H1 (cell line): ENCODE measurements at regions not wholly inside any gene's neighbourhood (a gene's known extent, or its start where the extent isn't known, plus 50 kb on each side); places are given as distances from the start of the nearest gene placed in this dataset.

ENCODE experiments used
- CTCF ChIA-PET: fragments of 300-600 bp; sonication (Branson Sonifier 250); formaldehyde crosslinking; loops from one replicate; lab custom pipeline; 2021; ENCODE audit not compliant: partially characterized antibody; lab: Charles Lee
- POLR2A ChIA-PET: fragments of 300-600 bp; sonication (Branson Sonifier 250); formaldehyde crosslinking; loops from one replicate; lab custom pipeline; 2021; ENCODE audit warnings: inconsistent platforms; ENCODE audit not compliant: partially characterized antibody; lab: Charles Lee
- DNase-seq, 2 experiments: peaks; one replicate each; pipeline versions ENCODE4 v3.0.0 to v3.0.0-alpha.2; 2010 to 2022; ENCODE audit warnings: low spot score in 2 of 2, low read depth in 1 of 2, mixed read lengths in 1 of 2
- FAIRE-seq: peaks from 2 replicates; lab custom pipeline; 2011; peaks lifted over from hg19 to GRCh38; lab: Jason Lieb, UNC
- H2AFZ ChIP-seq: 2 replicates; pipeline ENCODE4 v1.8.1; 2012; ENCODE audit warnings: low read length, inconsistent platforms
- H2AK5ac ChIP-seq: 2 replicates; pipeline ENCODE4 v1.6.1; 2013; ENCODE audit warnings: low read depth, low read length
- H2BK120ac ChIP-seq: replicated peaks from 2 replicates; pipeline ENCODE3; 2013; ENCODE audit warnings: low read depth, low read length, inconsistent platforms
- H2BK12ac ChIP-seq: 2 replicates; pipeline ENCODE4 v1.6.1; 2013; ENCODE audit warnings: low read depth, low read length
- H2BK15ac ChIP-seq: 2 replicates; pipeline ENCODE4 v1.6.1; 2013; ENCODE audit warnings: low read length
- H2BK20ac ChIP-seq: 2 replicates; pipeline ENCODE4 v1.6.1; 2013; ENCODE audit warnings: low read length
- H2BK5ac ChIP-seq: 2 replicates; pipeline ENCODE4 v1.6.1; 2013; ENCODE audit warnings: low read depth, low read length
- H3K14ac ChIP-seq: 2 replicates; pipeline ENCODE4 v1.6.1; 2013; ENCODE audit warnings: inconsistent platforms; ENCODE audit not compliant: insufficient read length
- H3K18ac ChIP-seq: 2 replicates; pipeline ENCODE4 v1.6.1; 2013; ENCODE audit warnings: low read length; ENCODE audit errors: extremely low read depth
- H3K23ac ChIP-seq: 2 replicates; pipeline ENCODE4 v1.6.1; 2013; ENCODE audit warnings: inconsistent platforms; ENCODE audit not compliant: insufficient read length
- H3K23me2 ChIP-seq: 2 replicates; pipeline ENCODE4 v1.6.1; 2013; ENCODE audit warnings: low read depth, low read length
- H3K27ac ChIP-seq: 2 replicates; pipeline ENCODE4 v1.6.1; 2011; ENCODE audit warnings: low read depth, low read length, inconsistent platforms
- H3K27me3 ChIP-seq, 4 experiments: replicated peaks in 1 of 4; 1 replicate in 1 of 4; 2 replicates in 3 of 4; pipeline versions ENCODE4 v1.6.1 to v1.8.1; 2011 to 2013; ENCODE audit warnings: low read length in 3 of 4, mild to moderate bottlenecking in 3 of 4, inconsistent platforms in 2 of 4, mixed read lengths in 2 of 4, moderate library complexity in 1 of 4; ENCODE audit not compliant: control insufficient read depth in 3 of 4, insufficient read depth in 3 of 4; ENCODE audit errors: extremely low read depth in 1 of 4
- H3K36me3 ChIP-seq, 4 experiments: 2 replicates each; pipeline versions ENCODE4 v1.6.1 to v1.8.1; 2011 to 2013; ENCODE audit warnings: mild to moderate bottlenecking in 4 of 4, low read length in 3 of 4, moderate library complexity in 2 of 4, control low read depth in 1 of 4, inconsistent platforms in 1 of 4; ENCODE audit not compliant: insufficient read depth in 4 of 4, control insufficient read depth in 2 of 4
- H3K4ac ChIP-seq: replicated peaks from 2 replicates; pipeline ENCODE3; 2013; ENCODE audit warnings: low read length, low read depth, mixed read lengths, inconsistent platforms; ENCODE audit not compliant: insufficient read length
- H3K4me1 ChIP-seq, 4 experiments: replicated peaks in 1 of 4; 1 replicate in 1 of 4; 2 replicates in 3 of 4; pipeline versions ENCODE4 v1.6.1 to v1.8.1; 2011 to 2013; ENCODE audit warnings: low read length in 3 of 4, inconsistent platforms in 2 of 4, mixed read lengths in 1 of 4; ENCODE audit not compliant: insufficient read depth in 4 of 4, control insufficient read depth in 3 of 4
- H3K4me2 ChIP-seq, 2 experiments: 2 replicates each; pipeline versions ENCODE4 v1.6.1 to v1.8.1; 2011 to 2013; ENCODE audit warnings: low read depth in 2 of 2, low read length in 2 of 2, control low read depth in 1 of 2, inconsistent platforms in 1 of 2, mild to moderate bottlenecking in 1 of 2; ENCODE audit not compliant: insufficient read depth in 1 of 2
- H3K4me3 ChIP-seq, 4 experiments: fragments of 200-600, 300-600 bp in 1 of 4; sonication (generic), shearing (Covaris generic), sonication (Bioruptor Twin) in 1 of 4; 2 replicates each; pipeline versions ENCODE4 v1.5.1 to v1.8.1; 2011 to 2016; ENCODE audit warnings: low read length in 4 of 4, low read depth in 3 of 4, control low read depth in 2 of 4, inconsistent platforms in 2 of 4, mild to moderate bottlenecking in 2 of 4, mixed read lengths in 1 of 4, moderate library complexity in 1 of 4; ENCODE audit not compliant: insufficient read depth in 2 of 4; ENCODE audit errors: extremely low read depth in 1 of 4
- H3K56ac ChIP-seq: replicated peaks from 2 replicates; pipeline ENCODE3; 2013; ENCODE audit warnings: low read depth, mild to moderate bottlenecking, mixed read lengths, low read length, inconsistent platforms; ENCODE audit not compliant: insufficient read length
- H3K79me1 ChIP-seq: 2 replicates; pipeline ENCODE4 v1.6.1; 2013; ENCODE audit warnings: low read depth, low read length, control low read depth
- H3K79me2 ChIP-seq, 2 experiments: 2 replicates each; pipeline versions ENCODE4 v1.6.1 to v1.8.1; 2012 to 2013; ENCODE audit warnings: low read length in 2 of 2, mild to moderate bottlenecking in 2 of 2, inconsistent platforms in 1 of 2; ENCODE audit not compliant: insufficient read depth in 2 of 2, control insufficient read depth in 1 of 2
- H3K9ac ChIP-seq, 4 experiments: replicated peaks in 1 of 4; 1 replicate in 1 of 4; 2 replicates in 3 of 4; pipeline versions ENCODE4 v1.6.1 to v1.8.1; 2011 to 2013; ENCODE audit warnings: low read depth in 3 of 4, low read length in 3 of 4, control low read depth in 2 of 4, mild to moderate bottlenecking in 2 of 4, moderate library complexity in 2 of 4, inconsistent platforms in 1 of 4; ENCODE audit errors: extremely low read depth in 1 of 4
- H3K9me3 ChIP-seq, 2 experiments: 2 replicates each; pipeline versions ENCODE4 v1.6.1 to v1.8.1; 2012 to 2013; ENCODE audit warnings: mild to moderate bottlenecking in 2 of 2, moderate library complexity in 2 of 2, control low read depth in 1 of 2, inconsistent platforms in 1 of 2, low read depth in 1 of 2, low read length in 1 of 2, mixed read lengths in 1 of 2; ENCODE audit not compliant: insufficient read depth in 2 of 2
- H4K20me1 ChIP-seq, 2 experiments: replicated peaks in 1 of 2; 2 replicates each; pipeline versions ENCODE3 to v1.8.1; 2011 to 2013; ENCODE audit warnings: inconsistent platforms in 2 of 2, low read length in 2 of 2, mild to moderate bottlenecking in 1 of 2; ENCODE audit not compliant: insufficient read depth in 2 of 2, control insufficient read depth in 1 of 2
- H4K5ac ChIP-seq: 2 replicates; pipeline ENCODE4 v1.6.1; 2013; ENCODE audit warnings: low read length, low read depth, mixed read lengths, inconsistent platforms; ENCODE audit not compliant: insufficient read length
- H4K8ac ChIP-seq: 2 replicates; pipeline ENCODE4 v1.8.0; 2013; ENCODE audit warnings: mild to moderate bottlenecking, moderate library complexity, low read length, inconsistent platforms; ENCODE audit not compliant: insufficient read depth; ENCODE audit errors: extremely low read depth
- H4K91ac ChIP-seq: replicated peaks from 2 replicates; pipeline ENCODE3; 2013; ENCODE audit warnings: low read length, mixed read lengths, inconsistent platforms; ENCODE audit not compliant: insufficient read length
- BRCA1 ChIP-seq: IDR thresholded peaks from 2 replicates; pipeline ENCODE4 v1.6.1; 2012; ENCODE audit warnings: low read depth, low read length, improper control_type of control experiment
- EP300 ChIP-seq, 2 experiments: IDR thresholded peaks; 1 replicate in 1 of 2; 2 replicates in 1 of 2; pipeline ENCODE4 v1.6.1; 2011 to 2012; ENCODE audit warnings: low read depth in 2 of 2, low read length in 2 of 2, mild to moderate bottlenecking in 2 of 2, borderline replicate concordance in 1 of 2, inconsistent platforms in 1 of 2, moderate library complexity in 1 of 2
- MAFK ChIP-seq: IDR thresholded peaks from 2 replicates; pipeline ENCODE4 v1.6.1; 2012; ENCODE audit warnings: low read depth, mild to moderate bottlenecking, improper control_type of control experiment, low read length
- RFX5 ChIP-seq: IDR thresholded peaks from 2 replicates; pipeline ENCODE4 v1.6.1; 2011; ENCODE audit warnings: low read depth, low read length, improper control_type of control experiment, borderline replicate concordance
- SUZ12 ChIP-seq: fragments of 200-600 bp; sonication (generic); IDR thresholded peaks from 2 replicates; pipeline ENCODE4 v1.6.1; 2012; ENCODE audit warnings: mild to moderate bottlenecking, inconsistent platforms, low read length, moderate library complexity, mixed read lengths
- TAF7 ChIP-seq: optimal IDR thresholded peaks from 2 replicates; pipeline ENCODE3; 2011; ENCODE audit warnings: low read depth, mild to moderate bottlenecking, inconsistent platforms, low read length, moderate library complexity, borderline replicate concordance
- TBP ChIP-seq: IDR thresholded peaks from 2 replicates; pipeline ENCODE4 v1.6.1; 2011; ENCODE audit warnings: low read depth, low read length, improper control_type of control experiment
- WGBS, 2 experiments: shearing (Covaris generic) in 1 of 2; methylation state at CpG; one replicate each; pipeline versions ENCODE4 v1.1.6 to v1.1.7; 2013 to 2015; ENCODE audit warnings: low lambda C conversion rate in 2 of 2, mixed read lengths in 2 of 2, inconsistent platforms in 1 of 2, low coverage in 1 of 2, missing lambda C conversion rate in 1 of 2; ENCODE audit not compliant: insufficient replicate concordance in 2 of 2, insufficient coverage in 1 of 2, insufficient read length in 1 of 2; ENCODE audit errors: extremely low coverage in 1 of 2, missing lambda C conversion rate in 1 of 2; 5-methylcytosine and 5-hydroxymethylcytosine counted together

GRCh38 chr1:98073823-98074222 lies 153.0 kb upstream of the DPYD start:
- POLR2A ChIA-PET = no interaction called here
- DNase-seq = no peak
- H3K23me2 ChIP-seq = no peaks in the 10 kb centered on the region
- H2BK12ac ChIP-seq = no peak overlapping the region
- no peak overlapping the region for H3K56ac ChIP-seq
- H3K23ac ChIP-seq = no peak overlapping the region
- H4K5ac ChIP-seq = no peak overlapping the region
- CTCF ChIA-PET = interaction anchor here (3.1 kb wide), 1 partner anchor 20 kb away, joined by 11 read pairs; no protein-coding TSS in a partner anchor
- TF ChIP-seq TBP (peak; percentile 57), SUZ12 (no peak), RFX5 (no peak), EP300 (IDR thresholded peaks at IDR 0.05; ENCODE audit: borderline replicate concordance in 1 of 2, low read depth in 2 of 2, low read length in 2 of 2) (no peak), BRCA1 (no peak), MAFK (no peak), TAF7 (peak; percentile 39)
- no peaks in the 10 kb centered on the region for H4K20me1 ChIP-seq
- no peak overlapping the region for H3K27ac ChIP-seq
- H3K4me3 ChIP-seq = no peak overlapping the region
- H3K14ac ChIP-seq = no peak overlapping the region
- H3K4me1 ChIP-seq = peaks cover 0 to 3% (median 1%) of the 10 kb centered on the region in 4 experiments; a peak in 2 of 7 replicates
- no peak overlapping the region for H3K18ac ChIP-seq
- no peaks in the 10 kb centered on the region for H3K79me2 ChIP-seq
- H4K91ac ChIP-seq = no peak overlapping the region
- H2AK5ac ChIP-seq = no peak overlapping the region
- WGBS, 2 experiments = 82% methylated on average over 3 of the region's 3 CpGs; no CpG with 5 or more reads in 1 of the 2 experiments
- H2BK20ac ChIP-seq = no peak overlapping the region
- no peak overlapping the region for H2BK5ac ChIP-seq
- FAIRE-seq = no peak
- H2BK120ac ChIP-seq = no peak overlapping the region
- no peak overlapping the region for H3K4me2 ChIP-seq
- no peak overlapping the region for H3K9ac ChIP-seq
- H2AFZ ChIP-seq = no peak overlapping the region
- H3K27me3 ChIP-seq = no peaks in the 10 kb centered on the region
- H4K8ac ChIP-seq = no peak overlapping the region
- no peaks in the 10 kb centered on the region for H3K9me3 ChIP-seq
- H3K79me1 ChIP-seq = no peaks in the 10 kb centered on the region
- H2BK15ac ChIP-seq = no peak overlapping the region
- H3K4ac ChIP-seq = no peak overlapping the region
- H3K36me3 ChIP-seq = no peaks in the 10 kb centered on the region
